HUES6 (cell line): ENCODE measurements at regions not wholly inside any gene's neighbourhood (a gene's known extent, or its start where the extent isn't known, plus 50 kb on each side); places are given as distances from the start of the nearest gene placed in this dataset.

Experiments
- H3K27ac ChIP-seq: 2 replicates; pipeline ENCODE4 v1.7.0; 2013; ENCODE audit warnings: low read depth, mild to moderate bottlenecking, low read length, inconsistent platforms
- H3K27me3 ChIP-seq: 2 replicates; pipeline ENCODE4 v1.6.1; 2013; ENCODE audit warnings: low read length; ENCODE audit not compliant: control insufficient read depth, insufficient read depth
- H3K36me3 ChIP-seq: 2 replicates; pipeline ENCODE4 v1.6.1; 2013; ENCODE audit warnings: low read length; ENCODE audit not compliant: control insufficient read depth, insufficient read depth
- H3K4me1 ChIP-seq: 2 replicates; pipeline ENCODE4 v1.6.1; 2013; ENCODE audit warnings: low read length; ENCODE audit not compliant: control insufficient read depth, insufficient read depth
- H3K4me3 ChIP-seq: 2 replicates; pipeline ENCODE4 v1.5.1; 2013; ENCODE audit warnings: low read depth, low read length
- H3K9ac ChIP-seq: one replicate; pipeline ENCODE4 v1.6.1; 2013; ENCODE audit warnings: mild to moderate bottlenecking, low read length
- H3K9me3 ChIP-seq: 2 replicates; pipeline ENCODE4 v1.6.1; 2013; ENCODE audit warnings: low read depth, low read length; ENCODE audit not compliant: control insufficient read depth, insufficient read depth

GRCh38 chr5:157917491-157917890, 58.5 kb upstream of the CLINT1 start:
- no peak overlapping the region for H3K27ac ChIP-seq
- H3K4me3 ChIP-seq: no peak overlapping the region
- H3K9me3 ChIP-seq: no peaks in the 10 kb centered on the region
- peaks cover 31% of the 10 kb centered on the region for H3K4me1 ChIP-seq
- H3K36me3 ChIP-seq: no peaks in the 10 kb centered on the region
- H3K27me3 ChIP-seq: no peaks in the 10 kb centered on the region
- no peak overlapping the region for H3K9ac ChIP-seq

GRCh38 chr5:157915638-157916037, 56.7 kb upstream of the CLINT1 start:
- H3K27ac ChIP-seq: no peak overlapping the region
- H3K9me3 ChIP-seq: no peaks in the 10 kb centered on the region
- no peak overlapping the region for H3K9ac ChIP-seq
- H3K36me3 ChIP-seq: no peaks in the 10 kb centered on the region
- H3K27me3 ChIP-seq: no peaks in the 10 kb centered on the region
- peaks cover 24% of the 10 kb centered on the region for H3K4me1 ChIP-seq
- H3K4me3 ChIP-seq: no peak overlapping the region

DNA sequence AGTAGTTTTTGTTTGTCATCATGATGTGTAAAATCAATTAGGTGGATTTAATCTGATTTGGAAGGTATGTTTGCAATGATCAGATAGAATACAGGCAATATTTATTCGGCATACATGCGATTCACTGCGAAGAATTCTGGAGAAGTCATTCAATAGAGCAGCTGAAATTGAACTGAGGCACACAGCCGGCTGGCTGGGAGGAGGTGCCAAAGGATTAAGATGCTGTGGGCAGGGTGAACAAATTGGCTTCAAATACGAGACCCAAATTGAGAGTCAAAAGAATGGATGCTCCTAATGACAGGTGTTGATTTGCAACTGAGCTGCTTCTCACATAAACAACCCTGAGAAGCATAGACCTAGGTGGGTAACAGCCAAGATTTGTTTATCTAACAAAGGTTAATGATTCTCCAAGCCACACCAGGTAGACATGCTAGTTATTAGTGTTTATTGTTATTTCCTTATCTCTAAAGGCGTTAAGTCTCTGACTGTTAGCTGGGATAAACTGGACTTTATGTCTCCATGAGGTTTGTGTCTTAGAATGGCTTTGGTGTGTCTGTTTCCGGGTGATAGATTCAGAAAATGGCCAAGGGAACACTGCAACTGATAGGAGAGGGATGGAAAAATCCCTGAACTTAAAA, 55.3 kb upstream of the CLINT1 start:
- H3K36me3 ChIP-seq: no peaks in the 10 kb centered on the region
- no peaks in the 10 kb centered on the region for H3K27me3 ChIP-seq
- peaks cover 16% of the 10 kb centered on the region for H3K4me1 ChIP-seq
- no peak overlapping the region for H3K9ac ChIP-seq
- H3K4me3 ChIP-seq: no peak overlapping the region
- no peak overlapping the region for H3K27ac ChIP-seq
- H3K9me3 ChIP-seq: no peaks in the 10 kb centered on the region

DNA sequence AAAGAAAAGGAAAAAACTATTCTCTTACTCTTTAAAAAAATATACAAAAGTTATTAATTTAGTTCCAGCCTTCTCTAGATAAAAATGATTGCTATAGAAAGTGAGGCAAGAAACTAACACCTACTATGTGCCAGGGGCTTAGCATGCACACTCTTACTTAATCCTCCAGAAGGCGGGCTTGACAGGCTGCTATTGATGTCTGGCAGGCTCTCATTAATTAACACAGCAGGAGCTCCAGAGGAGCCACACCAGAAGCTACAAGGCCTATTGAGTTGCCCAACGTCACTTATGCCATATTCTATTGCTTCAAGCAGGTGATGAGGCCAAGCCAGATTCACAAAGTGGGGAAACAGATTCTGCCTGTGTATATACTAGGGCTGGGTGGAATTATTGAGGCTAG, 54.6 kb upstream of the CLINT1 start:
- H3K27ac ChIP-seq: no peak overlapping the region
- H3K4me3 ChIP-seq: no peak overlapping the region
- H3K9ac ChIP-seq: no peak overlapping the region
- no peaks in the 10 kb centered on the region for H3K27me3 ChIP-seq
- H3K9me3 ChIP-seq: no peaks in the 10 kb centered on the region
- H3K36me3 ChIP-seq: no peaks in the 10 kb centered on the region
- H3K4me1 ChIP-seq: peaks cover 11% of the 10 kb centered on the region

- H3K9me3 ChIP-seq: no peaks in the 10 kb centered on the region
- H3K9ac ChIP-seq: no peak overlapping the region
- H3K4me1 ChIP-seq: peaks cover 16% of the 10 kb centered on the region
- no peak overlapping the region for H3K4me3 ChIP-seq
- no peaks in the 10 kb centered on the region for H3K27me3 ChIP-seq
- no peaks in the 10 kb centered on the region for H3K36me3 ChIP-seq
- H3K27ac ChIP-seq: no peak overlapping the region
Observed at GRCh38 chr5:157912621-157913325, 53.8 kb upstream of the CLINT1 start.

DNA sequence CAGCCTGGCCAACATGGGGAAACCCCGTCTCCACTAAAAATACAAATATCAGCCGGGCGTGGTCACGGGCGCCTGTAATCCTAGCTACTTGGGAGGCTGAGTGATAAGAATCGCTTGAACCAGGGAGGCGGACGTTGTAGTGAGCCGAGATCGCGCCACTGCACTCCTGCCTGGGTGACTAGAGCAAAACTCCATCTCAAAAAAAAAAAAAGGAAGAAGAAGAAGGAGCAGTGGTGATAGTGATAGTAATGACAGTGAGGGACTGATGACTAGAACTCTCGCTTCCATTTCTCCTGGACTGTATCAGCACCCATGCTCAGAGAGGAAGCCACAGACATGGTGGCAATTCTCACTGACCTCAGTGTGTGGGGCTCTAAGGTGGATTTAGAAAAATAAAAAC, 52.6 kb upstream of the CLINT1 start:
- no peaks in the 10 kb centered on the region for H3K36me3 ChIP-seq
- no peaks in the 10 kb centered on the region for H3K27me3 ChIP-seq
- no peak overlapping the region for H3K9ac ChIP-seq
- H3K4me3 ChIP-seq: no peak overlapping the region
- no peak overlapping the region for H3K27ac ChIP-seq
- no peaks in the 10 kb centered on the region for H3K9me3 ChIP-seq
- peaks cover 16% of the 10 kb centered on the region for H3K4me1 ChIP-seq
